ENCODE measurements at regions not wholly inside any gene's neighbourhood (a gene's known extent, or its start where the extent isn't known, plus 50 kb on each side); places are given as distances from the start of the nearest gene placed in this dataset.
"Not testable (repeated sequence)": the region's sequence is repeated elsewhere in the genome, so short reads cannot be mapped to it uniquely, and the experiment has no call there.

DNA sequence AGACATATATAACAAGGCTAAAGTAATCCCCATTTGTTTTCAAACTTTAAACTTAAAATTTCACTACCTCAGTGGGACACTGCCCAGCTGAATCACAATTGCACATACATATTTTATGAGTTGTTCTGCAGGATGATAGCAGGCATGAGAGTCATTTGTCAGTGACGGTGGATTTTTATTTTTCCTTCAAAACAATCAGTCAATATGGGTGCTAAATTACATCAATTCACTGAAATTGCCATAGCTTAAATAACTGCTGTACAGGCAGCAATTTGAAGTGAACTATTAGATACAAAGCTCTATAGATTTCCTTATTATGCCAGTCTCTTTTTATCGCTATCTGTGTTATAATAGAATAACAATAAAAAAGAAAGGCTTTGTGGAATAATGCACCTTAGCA is 784.6 kb upstream of the ANO3 start:
- TF ChIP-seq, protein P1, sequence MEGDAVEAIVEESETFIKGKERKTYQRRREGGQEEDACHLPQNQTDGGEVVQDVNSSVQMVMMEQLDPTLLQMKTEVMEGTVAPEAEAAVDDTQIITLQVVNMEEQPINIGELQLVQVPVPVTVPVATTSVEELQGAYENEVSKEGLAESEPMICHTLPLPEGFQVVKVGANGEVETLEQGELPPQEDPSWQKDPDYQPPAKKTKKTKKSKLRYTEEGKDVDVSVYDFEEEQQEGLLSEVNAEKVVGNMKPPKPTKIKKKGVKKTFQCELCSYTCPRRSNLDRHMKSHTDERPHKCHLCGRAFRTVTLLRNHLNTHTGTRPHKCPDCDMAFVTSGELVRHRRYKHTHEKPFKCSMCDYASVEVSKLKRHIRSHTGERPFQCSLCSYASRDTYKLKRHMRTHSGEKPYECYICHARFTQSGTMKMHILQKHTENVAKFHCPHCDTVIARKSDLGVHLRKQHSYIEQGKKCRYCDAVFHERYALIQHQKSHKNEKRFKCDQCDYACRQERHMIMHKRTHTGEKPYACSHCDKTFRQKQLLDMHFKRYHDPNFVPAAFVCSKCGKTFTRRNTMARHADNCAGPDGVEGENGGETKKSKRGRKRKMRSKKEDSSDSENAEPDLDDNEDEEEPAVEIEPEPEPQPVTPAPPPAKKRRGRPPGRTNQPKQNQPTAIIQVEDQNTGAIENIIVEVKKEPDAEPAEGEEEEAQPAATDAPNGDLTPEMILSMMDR (conservative IDR thresholded peaks at IDR 0.05; ENCODE audit: low read depth): no peak
- CTCF ChIA-PET: no interaction called here

DNA sequence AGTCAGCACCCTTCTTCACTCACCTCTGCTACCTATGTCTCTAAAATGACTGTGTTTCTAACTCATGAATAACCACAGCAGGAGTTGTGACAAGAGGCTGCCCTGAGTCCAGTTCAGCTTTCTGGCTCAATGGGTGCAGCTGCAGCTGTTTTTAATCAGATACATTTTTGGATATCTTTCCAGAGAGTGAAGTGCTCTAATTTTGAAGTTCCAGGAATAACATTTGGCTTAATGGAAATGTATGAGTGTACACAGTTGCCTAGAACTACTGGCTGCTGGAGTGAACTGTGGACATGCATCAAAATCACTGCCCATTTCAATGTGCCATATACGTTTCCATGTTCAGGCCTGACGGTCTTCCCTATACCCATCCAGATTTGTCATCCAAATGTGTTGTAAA is 769.5 kb upstream of the ANO3 start:
- H3K27ac ChIP-seq: no peak overlapping the region
- DNase-seq (ENCODE audit: low spot score): no peak
- ChIA-PET POLR2A (ENCODE audit: low non-redundant PET) (no interaction called here), CTCF (no interaction called here)
- TF ChIP-seq, protein P1 (conservative IDR thresholded peaks at IDR 0.05; ENCODE audit: low read depth): no peak

More for the DNA sequence above, 784.6 kb upstream of the ANO3 start:
- no peak overlapping the region for H3K27ac ChIP-seq
- no peak for DNase-seq (ENCODE audit: low spot score)
- POLR2A ChIA-PET (ENCODE audit: low non-redundant PET): no interaction called here

DNA sequence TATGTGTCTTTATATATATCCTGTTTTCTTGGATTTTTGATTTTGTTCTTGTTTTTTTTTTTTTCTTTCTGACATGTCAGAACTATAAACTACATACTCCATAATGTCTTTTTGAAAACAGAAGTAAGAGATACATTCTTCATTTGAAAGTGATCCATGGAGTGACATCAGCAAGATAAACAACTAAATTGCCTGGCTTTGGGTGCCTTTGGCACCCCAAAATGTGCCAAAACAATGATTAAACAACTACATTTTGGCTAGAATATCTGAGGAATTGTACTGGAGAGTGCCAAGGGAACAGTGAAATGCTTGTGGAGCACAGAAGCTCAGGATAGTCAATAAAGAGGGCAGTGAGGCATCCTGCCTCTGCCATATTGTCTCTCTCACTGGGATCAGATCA is 766.1 kb upstream of the ANO3 start:
- no peak overlapping the region for H3K27ac ChIP-seq
- no peak for DNase-seq (ENCODE audit: low spot score)
- TF ChIP-seq, protein P1 (conservative IDR thresholded peaks at IDR 0.05; ENCODE audit: low read depth): no peak
- ChIA-PET POLR2A (ENCODE audit: low non-redundant PET) (no interaction called here), CTCF (no interaction called here)

DNA sequence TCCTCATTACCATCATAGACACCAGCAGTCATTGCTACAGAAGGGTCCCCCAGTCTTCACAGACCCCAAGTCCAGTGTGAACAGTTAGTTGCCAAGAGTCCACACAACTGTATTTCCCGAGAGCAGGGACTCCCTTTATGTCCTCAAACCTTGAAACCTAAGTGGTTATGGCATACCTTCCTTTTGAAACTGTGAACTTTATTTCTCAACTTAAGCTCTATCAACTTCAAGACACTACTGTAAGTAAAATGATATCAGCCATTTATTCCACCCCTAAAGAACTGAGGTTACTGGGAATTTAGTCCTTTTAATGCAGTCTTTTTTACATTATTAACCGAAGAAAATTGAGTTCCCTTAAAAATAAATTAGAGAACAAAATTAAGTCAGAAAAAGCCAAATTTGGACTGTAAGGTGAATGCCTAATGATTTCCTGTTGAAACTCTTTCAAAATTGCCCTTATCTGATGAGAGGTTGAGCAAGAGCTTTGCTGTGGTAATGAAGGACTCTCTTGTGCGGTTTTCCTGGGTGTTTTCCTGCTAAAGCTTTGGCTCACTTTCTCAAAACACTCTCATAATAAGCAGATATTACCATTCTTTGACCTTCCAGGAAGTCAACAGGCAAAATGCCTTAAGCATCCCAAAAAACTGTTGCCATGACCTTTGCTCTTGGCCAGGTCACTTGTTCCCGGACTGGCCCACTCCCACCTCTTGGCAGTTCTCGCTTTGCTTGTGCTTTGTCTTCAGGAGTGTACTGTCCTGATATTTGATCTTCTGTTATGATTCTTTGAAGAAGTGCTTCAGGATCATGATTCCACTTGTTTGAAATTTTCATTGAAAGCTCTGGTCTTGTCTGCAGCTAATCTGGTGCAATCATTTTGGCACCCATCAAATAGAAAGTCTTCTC is 765.4 kb upstream of the ANO3 start:
- TF ChIP-seq, protein P1 (conservative IDR thresholded peaks at IDR 0.05; ENCODE audit: low read depth): no peak
- ChIA-PET CTCF (interaction anchor here (0.6 kb wide), 1 partner anchor 191 kb away, joined by 3 read pairs; no protein-coding TSS in a partner anchor), POLR2A (ENCODE audit: low non-redundant PET) (no interaction called here)
- H3K27ac ChIP-seq: no peak overlapping the region
- no peak for DNase-seq (ENCODE audit: low spot score)

DNA sequence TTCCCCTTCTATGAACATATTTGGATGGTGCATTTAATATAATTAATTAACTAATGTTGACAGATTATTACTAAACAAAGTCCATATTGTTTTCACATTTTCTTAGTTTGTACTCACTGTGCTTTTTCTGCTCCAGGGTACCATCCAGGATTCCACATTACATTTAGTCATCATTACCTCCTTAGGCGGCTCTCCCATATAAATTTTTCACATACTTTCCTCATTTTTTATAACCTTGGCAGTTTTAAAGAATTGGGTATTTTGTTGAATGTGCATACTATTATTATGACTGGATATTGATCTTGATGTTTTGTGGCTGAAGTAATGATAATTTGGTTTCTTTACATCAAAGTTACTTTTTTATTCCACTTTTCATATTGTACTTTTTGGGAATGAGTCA is 755.6 kb upstream of the ANO3 start:
- DNase-seq (ENCODE audit: low spot score): no peak
- POLR2A ChIA-PET (ENCODE audit: low non-redundant PET): no interaction called here
- CTCF ChIA-PET: interaction anchor here (0.7 kb wide), 1 partner anchor 17 kb away, joined by 3 read pairs; no protein-coding TSS in a partner anchor
- H3K27ac ChIP-seq: no peak overlapping the region
- TF ChIP-seq, protein P1 (conservative IDR thresholded peaks at IDR 0.05; ENCODE audit: low read depth): no peak

DNA sequence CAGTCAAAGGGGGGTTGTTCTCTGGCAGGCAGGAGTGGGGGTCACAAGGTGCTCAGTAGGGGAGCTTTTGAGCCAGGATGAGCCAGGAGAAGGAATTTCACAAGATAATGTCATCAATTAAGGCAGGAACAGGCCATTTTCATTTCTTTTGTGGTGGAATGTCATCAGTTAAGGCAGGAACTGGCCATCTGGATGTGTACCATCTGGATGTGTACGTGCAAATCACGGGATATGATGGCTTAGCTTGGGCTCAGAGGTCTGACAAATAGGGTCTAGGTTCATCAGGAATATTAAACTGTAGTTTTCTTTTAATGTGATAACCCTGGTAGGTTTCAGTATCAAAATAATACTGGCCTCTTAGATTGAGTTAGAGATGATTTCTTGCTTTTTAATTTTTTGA is 752.4 kb upstream of the ANO3 start:
- POLR2A ChIA-PET (ENCODE audit: low non-redundant PET); H3K27ac ChIP-seq; CTCF ChIA-PET; DNase-seq (ENCODE audit: low spot score): not testable (repeated sequence)

DNA sequence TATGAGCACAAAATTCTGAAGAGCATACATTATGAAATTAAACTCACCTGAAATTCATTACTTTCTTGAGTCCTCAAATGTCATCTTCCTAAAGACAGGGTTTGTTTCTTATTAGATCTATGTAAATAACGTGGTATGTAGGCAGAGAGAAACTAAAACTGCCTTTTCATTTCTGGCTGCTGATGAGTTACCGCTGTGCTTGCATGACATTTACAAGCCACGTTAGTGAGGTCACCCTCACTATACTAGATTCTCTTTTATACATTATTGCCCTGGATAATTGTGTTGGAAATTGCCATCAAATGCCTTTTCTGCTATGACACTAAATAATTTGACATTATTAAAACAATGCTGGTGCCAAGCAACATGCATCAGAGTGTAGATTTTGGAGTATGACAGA is 748.3 kb upstream of the ANO3 start:
- ChIA-PET CTCF (no interaction called here), POLR2A (ENCODE audit: low non-redundant PET) (no interaction called here)
- TF ChIP-seq, protein P1 (conservative IDR thresholded peaks at IDR 0.05; ENCODE audit: low read depth): no peak
- DNase-seq (ENCODE audit: low spot score): no peak
- H3K27ac ChIP-seq: no peak overlapping the region

Measured in RWPE1 (cell line).